ENCODE measurements at regions not wholly inside any gene's neighbourhood (a gene's known extent, or its start where the extent isn't known, plus 50 kb on each side); places are given as distances from the start of the nearest gene placed in this dataset.

DNA sequence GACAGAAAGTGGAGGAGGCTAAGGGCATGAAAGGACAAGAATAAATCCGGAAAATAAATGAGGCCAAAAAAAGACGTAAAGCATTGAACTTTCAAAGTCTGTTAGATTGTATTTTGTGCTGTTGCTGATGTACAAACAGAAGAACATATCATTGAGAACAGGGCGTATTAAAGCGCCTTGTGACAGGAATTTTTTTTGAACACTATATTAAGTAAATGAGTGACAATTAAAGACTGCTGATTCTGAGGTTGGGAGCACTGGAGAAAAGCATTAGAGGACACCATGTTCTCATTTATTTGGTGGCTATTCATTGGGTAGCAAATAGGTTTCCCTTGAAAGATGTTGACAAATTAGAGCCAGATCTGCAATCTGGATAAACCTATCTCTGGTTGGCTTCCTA lies 137.3 kb upstream of the SGCD start:
- no peak overlapping the region for H3K4me3 ChIP-seq (ENCODE audit: low read depth in 1 of 2, low read length in 2 of 2)
- H2AFZ ChIP-seq (ENCODE audit: low read depth, low read length), result no peak overlapping the region
- no peak overlapping the region for H3K27ac ChIP-seq (ENCODE audit: low read length)
- no peak for DNase-seq
- no peak for ATAC-seq (ENCODE audit: insufficient read depth, low read depth)
- H3K9ac ChIP-seq (ENCODE audit: low read depth, low read length), result no peak overlapping the region
- H3K9me3 ChIP-seq (ENCODE audit: insufficient read depth, low read length, severe bottlenecking), result no peaks in the 10 kb centered on the region
- H3K79me2 ChIP-seq (ENCODE audit: insufficient read depth, low read length), result no peaks in the 10 kb centered on the region
- no peak overlapping the region for H3K4me2 ChIP-seq (ENCODE audit: insufficient read depth, low read length)
- H3K4me1 ChIP-seq (ENCODE audit: insufficient read depth, low read length), result no peaks in the 10 kb centered on the region
- no peaks in the 10 kb centered on the region for H3K27me3 ChIP-seq (ENCODE audit: insufficient read depth, low read length, poor library complexity)
- TF ChIP-seq, protein P1, sequence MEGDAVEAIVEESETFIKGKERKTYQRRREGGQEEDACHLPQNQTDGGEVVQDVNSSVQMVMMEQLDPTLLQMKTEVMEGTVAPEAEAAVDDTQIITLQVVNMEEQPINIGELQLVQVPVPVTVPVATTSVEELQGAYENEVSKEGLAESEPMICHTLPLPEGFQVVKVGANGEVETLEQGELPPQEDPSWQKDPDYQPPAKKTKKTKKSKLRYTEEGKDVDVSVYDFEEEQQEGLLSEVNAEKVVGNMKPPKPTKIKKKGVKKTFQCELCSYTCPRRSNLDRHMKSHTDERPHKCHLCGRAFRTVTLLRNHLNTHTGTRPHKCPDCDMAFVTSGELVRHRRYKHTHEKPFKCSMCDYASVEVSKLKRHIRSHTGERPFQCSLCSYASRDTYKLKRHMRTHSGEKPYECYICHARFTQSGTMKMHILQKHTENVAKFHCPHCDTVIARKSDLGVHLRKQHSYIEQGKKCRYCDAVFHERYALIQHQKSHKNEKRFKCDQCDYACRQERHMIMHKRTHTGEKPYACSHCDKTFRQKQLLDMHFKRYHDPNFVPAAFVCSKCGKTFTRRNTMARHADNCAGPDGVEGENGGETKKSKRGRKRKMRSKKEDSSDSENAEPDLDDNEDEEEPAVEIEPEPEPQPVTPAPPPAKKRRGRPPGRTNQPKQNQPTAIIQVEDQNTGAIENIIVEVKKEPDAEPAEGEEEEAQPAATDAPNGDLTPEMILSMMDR (IDR thresholded peaks at IDR 0.05; ENCODE audit: borderline replicate concordance, extremely low read depth, low read length, poor library complexity, severe bottlenecking), result no peak
- no peak for TF ChIP-seq EZH2 (IDR thresholded peaks at IDR 0.05; ENCODE audit: borderline replicate concordance, low read depth, low read length, severe bottlenecking)
- no peaks in the 10 kb centered on the region for H4K20me1 ChIP-seq (ENCODE audit: insufficient read depth, low read length)
- H3K36me3 ChIP-seq (ENCODE audit: insufficient read depth, low read length), result no peaks in the 10 kb centered on the region

GRCh38 chr5:156191547-156191946 lies 135.4 kb upstream of the SGCD start:
- no peaks in the 10 kb centered on the region for H3K9me3 ChIP-seq (ENCODE audit: insufficient read depth, low read length, severe bottlenecking)
- no peaks in the 10 kb centered on the region for H3K36me3 ChIP-seq (ENCODE audit: insufficient read depth, low read length)
- no peak overlapping the region for H3K4me2 ChIP-seq (ENCODE audit: insufficient read depth, low read length)
- no peak for ATAC-seq (ENCODE audit: insufficient read depth, low read depth)
- DNase-seq, result no peak
- H3K4me3 ChIP-seq (ENCODE audit: low read depth in 1 of 2, low read length in 2 of 2), result no peak overlapping the region
- H2AFZ ChIP-seq (ENCODE audit: low read depth, low read length), result no peak overlapping the region
- no peak overlapping the region for H3K9ac ChIP-seq (ENCODE audit: low read depth, low read length)
- H4K20me1 ChIP-seq (ENCODE audit: insufficient read depth, low read length), result no peaks in the 10 kb centered on the region
- no peaks in the 10 kb centered on the region for H3K27me3 ChIP-seq (ENCODE audit: insufficient read depth, low read length, poor library complexity)
- H3K79me2 ChIP-seq (ENCODE audit: insufficient read depth, low read length), result no peaks in the 10 kb centered on the region
- H3K27ac ChIP-seq (ENCODE audit: low read length), result no peak overlapping the region
- TF ChIP-seq, protein P1 (IDR thresholded peaks at IDR 0.05; ENCODE audit: borderline replicate concordance, extremely low read depth, low read length, poor library complexity, severe bottlenecking), result no peak
- TF ChIP-seq EZH2 (IDR thresholded peaks at IDR 0.05; ENCODE audit: borderline replicate concordance, low read depth, low read length, severe bottlenecking), result no peak
- H3K4me1 ChIP-seq (ENCODE audit: insufficient read depth, low read length), result no peaks in the 10 kb centered on the region

- H3K4me2 ChIP-seq (ENCODE audit: insufficient read depth, low read length), result no peak overlapping the region
- H3K36me3 ChIP-seq (ENCODE audit: insufficient read depth, low read length), result no peaks in the 10 kb centered on the region
- H3K9me3 ChIP-seq (ENCODE audit: insufficient read depth, low read length, severe bottlenecking), result no peaks in the 10 kb centered on the region
- ATAC-seq (ENCODE audit: insufficient read depth, low read depth), result no peak
- no peak overlapping the region for H2AFZ ChIP-seq (ENCODE audit: low read depth, low read length)
- H3K27me3 ChIP-seq (ENCODE audit: insufficient read depth, low read length, poor library complexity), result no peaks in the 10 kb centered on the region
- H3K4me1 ChIP-seq (ENCODE audit: insufficient read depth, low read length), result no peaks in the 10 kb centered on the region
- DNase-seq, result no peak
- no peak overlapping the region for H3K9ac ChIP-seq (ENCODE audit: low read depth, low read length)
- no peak overlapping the region for H3K27ac ChIP-seq (ENCODE audit: low read length)
- TF ChIP-seq, protein P1 (IDR thresholded peaks at IDR 0.05; ENCODE audit: borderline replicate concordance, extremely low read depth, low read length, poor library complexity, severe bottlenecking), result no peak
- no peak for TF ChIP-seq EZH2 (IDR thresholded peaks at IDR 0.05; ENCODE audit: borderline replicate concordance, low read depth, low read length, severe bottlenecking)
- H3K4me3 ChIP-seq (ENCODE audit: low read depth in 1 of 2, low read length in 2 of 2), result no peak overlapping the region
- no peaks in the 10 kb centered on the region for H3K79me2 ChIP-seq (ENCODE audit: insufficient read depth, low read length)
- no peaks in the 10 kb centered on the region for H4K20me1 ChIP-seq (ENCODE audit: insufficient read depth, low read length)
Observed at GRCh38 chr5:156197042-156197635, 129.8 kb upstream of the SGCD start.

Data from DND-41 (cell line).